GM12865 (cell line): ENCODE measurements at regions not wholly inside any gene's neighbourhood (a gene's known extent, or its start where the extent isn't known, plus 50 kb on each side); places are given as distances from the start of the nearest gene placed in this dataset.

ENCODE experiments used
- DNase-seq: peaks from one replicate; pipeline ENCODE4 v3.0.0; 2010; ENCODE audit warnings: low read depth
- H3K4me3 ChIP-seq: 2 replicates; pipeline ENCODE4 v1.5.1; 2011; ENCODE audit warnings: mild to moderate bottlenecking, low read depth, low read length, control low read depth
- CTCF ChIP-seq: IDR thresholded peaks from 2 replicates; pipeline ENCODE4 v1.5.1; 2011; ENCODE audit warnings: low read length, control low read depth, low read depth, inconsistent platforms; ENCODE audit not compliant: insufficient read depth; ENCODE audit errors: missing control alignments

GRCh38 chr6:15801912-15802311 is 139.1 kb upstream of the DTNBP1 start:
- no peak for DNase-seq
- no peak overlapping the region for H3K4me3 ChIP-seq
- no peak for TF ChIP-seq CTCF

- no peak for TF ChIP-seq CTCF
- no peak overlapping the region for H3K4me3 ChIP-seq
- no peak for DNase-seq
Measured at GRCh38 chr6:15800841-15801617, 138.2 kb upstream of the DTNBP1 start.

GRCh38 chr6:15798533-15799255 is 135.9 kb upstream of the DTNBP1 start:
- DNase-seq, result no peak
- TF ChIP-seq CTCF, result no peak
- no peak overlapping the region for H3K4me3 ChIP-seq

- no peak for DNase-seq
- H3K4me3 ChIP-seq, result no peak overlapping the region
- no peak for TF ChIP-seq CTCF
Measured at GRCh38 chr6:15796844-15797243, 134.0 kb upstream of the DTNBP1 start.

GRCh38 chr6:15796130-15796771 is 133.4 kb upstream of the DTNBP1 start:
- no peak for DNase-seq
- H3K4me3 ChIP-seq, result no peak overlapping the region
- no peak for TF ChIP-seq CTCF

GRCh38 chr6:15793826-15794225 is 131.0 kb upstream of the DTNBP1 start:
- DNase-seq, result no peak
- no peak for TF ChIP-seq CTCF
- H3K4me3 ChIP-seq, result no peak overlapping the region
